GM19025 (cell line): ENCODE measurements at regions not wholly inside any gene's neighbourhood (a gene's known extent, or its start where the extent isn't known, plus 50 kb on each side); places are given as distances from the start of the nearest gene placed in this dataset.

Experiments used
- ATAC-seq: cut with Tn5 transposase; IDR thresholded peaks from one replicate; pipeline ENCODE4 v1.9.1; 2021; ENCODE audit warnings: mild to moderate bottlenecking, low read depth, moderate library complexity; ENCODE audit not compliant: unreplicated experiment

GRCh38 chr16:79661578-79661977, 61.0 kb upstream of the MAF start:
- no peak for ATAC-seq

- no peak for ATAC-seq
Observed at GRCh38 chr16:79659344-79659743, 58.8 kb upstream of the MAF start.

- no peak for ATAC-seq
Observed at GRCh38 chr16:79658301-79659033, 57.9 kb upstream of the MAF start.

- ATAC-seq, result no peak
Observed at GRCh38 chr16:79656553-79657115, 56.1 kb upstream of the MAF start.

- ATAC-seq, result no peak
Observed at GRCh38 chr16:79653373-79653891, 52.9 kb upstream of the MAF start.

- no peak for ATAC-seq
Observed at GRCh38 chr16:79651363-79651762, 50.8 kb upstream of the MAF start.
